GM18951 (cell line): ENCODE measurements at regions not wholly inside any gene's neighbourhood (a gene's known extent, or its start where the extent isn't known, plus 50 kb on each side); places are given as distances from the start of the nearest gene placed in this dataset.
"Not testable (repeated sequence)": the region's sequence is repeated elsewhere in the genome, so short reads cannot be mapped to it uniquely, and the experiment has no call there.

ENCODE experiments used
- POLR2A ChIP-seq: IDR thresholded peaks from 4 replicates; pipeline ENCODE4 v1.6.1; 2011; ENCODE audit warnings: mild to moderate bottlenecking; ENCODE audit not compliant: insufficient read length, insufficient read depth; ENCODE audit errors: extremely low read depth
- in situ Hi-C: fragments of 300-500 bp; cut with MboI; formaldehyde crosslinking; loops from one replicate; pipeline ENCODE4 v1.12.0; 2022; ENCODE audit warnings: low sequenced_read_pairs, mixed read lengths, inconsistent platforms; ENCODE audit not compliant: unreplicated experiment

DNA sequence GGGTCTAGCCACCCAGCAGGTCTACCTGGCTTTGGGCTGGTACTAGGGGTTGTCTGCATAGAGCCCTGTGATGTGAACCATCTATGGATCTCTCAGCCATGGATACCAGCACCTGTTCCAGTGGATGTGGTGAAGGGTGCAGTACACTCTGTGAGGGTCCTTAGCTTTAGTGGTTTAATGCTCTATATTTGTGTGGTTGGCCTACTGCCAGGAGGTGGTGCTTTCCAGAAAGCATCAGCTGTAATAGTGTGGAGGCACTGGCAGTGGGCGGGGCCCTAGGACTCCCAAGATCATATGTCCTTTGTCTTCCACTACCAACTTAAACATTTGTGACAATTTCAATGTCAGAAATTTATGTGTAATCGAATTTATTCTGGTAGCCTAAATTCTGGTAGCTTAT, 1065.1 kb downstream of the RPIA start:
- in situ Hi-C loops = not testable (repeated sequence)

DNA sequence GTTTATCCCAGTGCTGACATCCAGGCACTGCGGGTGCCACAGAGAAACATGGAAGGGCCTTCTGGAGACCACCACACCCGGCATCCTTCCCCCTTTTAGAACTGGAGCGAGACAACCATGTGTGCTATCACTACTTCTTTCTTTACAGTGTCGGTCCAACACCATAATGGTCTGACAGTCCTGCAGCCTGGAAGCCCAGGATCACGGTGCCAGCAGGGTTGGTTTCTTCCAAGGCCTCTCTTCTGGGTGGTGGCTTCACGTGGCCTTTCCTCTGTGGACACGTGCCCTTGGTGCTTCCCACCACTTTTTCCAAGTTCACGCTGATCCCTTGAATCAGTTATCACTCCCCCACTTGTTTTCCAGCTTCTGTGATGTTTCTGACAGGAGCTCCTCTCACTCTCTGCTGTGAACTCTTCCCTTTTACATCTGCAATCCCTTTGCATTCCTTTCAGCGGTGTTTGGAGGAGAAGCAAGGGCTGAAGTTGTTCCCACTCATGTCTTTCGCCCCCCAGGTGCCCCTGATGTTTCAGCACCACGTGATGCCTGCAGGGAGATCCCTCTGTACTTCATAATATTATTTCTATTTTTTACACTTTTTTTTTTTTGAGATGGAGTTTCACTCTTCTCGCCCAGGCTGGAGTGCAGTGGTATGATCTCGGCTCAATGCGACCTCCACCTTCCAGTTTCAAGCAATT, 1067.0 kb downstream of the RPIA start:
- in situ Hi-C loops = not testable (repeated sequence)

DNA sequence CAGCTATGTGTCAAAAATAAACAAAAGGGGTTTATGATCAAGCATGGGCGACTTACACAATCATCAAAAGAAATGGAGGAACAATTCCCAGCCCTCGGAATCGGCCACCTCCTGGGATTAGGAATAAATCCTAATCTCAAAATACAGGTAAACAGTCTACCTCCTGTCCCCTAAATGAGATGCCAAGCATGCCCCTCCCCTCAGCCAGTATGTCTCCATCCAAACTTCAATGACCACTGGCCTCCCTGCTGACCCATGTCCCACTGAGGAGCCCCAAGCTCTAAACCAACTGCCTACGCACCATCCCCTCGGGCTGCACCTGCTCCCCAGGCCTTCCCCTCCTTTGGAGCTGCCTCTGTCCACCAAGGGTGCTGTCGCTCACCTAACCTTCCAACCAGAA, 1069.3 kb downstream of the RPIA start:
- in situ Hi-C loops = not testable (repeated sequence)

DNA sequence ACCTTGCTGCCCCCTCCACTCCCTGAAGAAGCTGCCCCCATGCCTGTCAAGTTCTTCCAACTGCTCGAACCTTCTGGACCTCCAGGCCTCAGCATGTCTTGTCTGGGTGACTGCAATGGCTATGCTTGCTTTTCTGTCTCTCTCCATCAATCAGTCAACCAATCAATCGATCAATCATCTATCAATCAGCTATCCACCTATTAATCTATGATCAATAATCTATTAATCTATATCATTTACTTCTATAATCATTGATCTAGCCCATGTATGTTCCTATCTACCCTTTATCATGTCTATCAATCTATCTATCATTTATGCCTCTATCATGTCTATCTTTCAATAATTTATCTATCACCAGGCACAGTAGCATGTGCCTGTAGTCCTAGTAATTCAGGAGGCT, 1069.7 kb downstream of the RPIA start:
- in situ Hi-C loops = not testable (repeated sequence)

DNA sequence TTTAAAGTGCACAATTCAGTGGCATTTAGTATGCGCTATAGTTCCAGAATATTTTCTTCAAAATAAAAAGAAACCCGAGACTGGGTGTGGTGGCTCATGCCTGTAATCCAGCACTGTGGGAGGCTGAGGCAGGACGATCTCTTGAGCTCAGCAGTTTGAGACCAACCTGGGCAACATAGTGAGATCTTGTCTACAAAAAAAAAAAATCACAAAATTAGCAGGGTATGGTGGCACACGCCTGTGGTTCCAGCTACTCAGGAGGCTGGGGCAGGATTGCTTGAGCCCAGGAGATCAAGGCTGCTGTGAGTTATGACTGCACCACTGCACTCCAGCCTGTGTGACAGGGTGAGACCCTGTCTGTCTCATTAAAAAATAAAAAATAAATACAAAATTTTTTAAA, 1070.4 kb downstream of the RPIA start:
- in situ Hi-C loops = not testable (repeated sequence)

DNA sequence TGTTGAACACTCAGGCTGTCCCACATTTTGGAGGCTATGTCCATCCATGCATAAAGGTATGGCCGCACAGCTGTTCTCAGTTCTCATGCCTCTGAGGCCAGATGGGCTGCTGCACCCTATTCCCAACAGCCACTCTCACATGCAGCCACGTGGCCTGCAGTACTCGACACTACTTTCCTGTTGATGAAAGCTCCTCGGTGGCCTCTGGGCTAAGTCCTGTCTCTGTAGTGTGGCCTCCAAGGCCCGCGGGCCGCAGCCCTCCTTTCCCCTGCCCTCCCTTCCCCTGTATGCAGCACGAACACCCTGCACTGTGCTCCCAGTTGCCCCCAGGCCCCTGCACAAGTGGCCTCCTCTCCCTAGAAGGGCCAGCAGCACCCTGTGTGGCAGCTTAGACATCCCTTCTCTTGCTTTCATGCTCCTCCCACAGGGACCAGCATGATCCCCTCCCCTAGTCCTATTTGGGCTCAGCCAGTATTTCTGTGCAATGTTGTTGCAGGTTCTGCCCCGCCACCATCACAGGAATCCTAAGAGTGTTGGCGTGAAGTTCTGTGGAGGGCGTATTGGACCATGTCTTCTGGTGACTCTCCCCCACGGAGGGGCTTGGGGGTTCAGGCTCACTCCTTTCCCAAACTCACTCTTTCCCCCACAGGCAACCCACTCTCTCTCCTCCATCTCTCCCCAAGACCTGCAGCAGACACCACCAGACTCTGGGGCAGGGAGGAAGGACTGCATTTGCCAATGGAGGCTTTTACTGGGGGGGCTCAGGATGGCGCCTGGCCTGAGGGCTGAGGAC, 1071.2 kb downstream of the RPIA start:
- in situ Hi-C loops = not testable (repeated sequence)

DNA sequence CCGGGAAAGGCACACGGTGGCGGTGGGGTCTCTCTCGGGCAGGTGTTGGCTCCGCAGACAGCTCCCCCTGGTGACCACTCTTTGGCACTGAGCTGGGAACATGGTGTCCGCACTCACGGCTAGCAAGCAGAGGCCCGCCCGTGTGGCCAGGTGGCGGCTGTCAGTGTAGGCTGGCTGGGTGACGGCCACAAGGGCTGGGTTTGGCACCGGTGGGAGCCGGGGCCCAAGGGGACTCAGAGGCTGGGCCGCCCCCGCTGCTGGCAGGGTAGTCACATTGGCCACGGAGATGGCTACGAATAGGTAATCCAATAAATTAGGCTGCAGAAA, 1071.7 kb downstream of the RPIA start:
- in situ Hi-C loops = no loop called here
- no peak for TF ChIP-seq POLR2A

DNA sequence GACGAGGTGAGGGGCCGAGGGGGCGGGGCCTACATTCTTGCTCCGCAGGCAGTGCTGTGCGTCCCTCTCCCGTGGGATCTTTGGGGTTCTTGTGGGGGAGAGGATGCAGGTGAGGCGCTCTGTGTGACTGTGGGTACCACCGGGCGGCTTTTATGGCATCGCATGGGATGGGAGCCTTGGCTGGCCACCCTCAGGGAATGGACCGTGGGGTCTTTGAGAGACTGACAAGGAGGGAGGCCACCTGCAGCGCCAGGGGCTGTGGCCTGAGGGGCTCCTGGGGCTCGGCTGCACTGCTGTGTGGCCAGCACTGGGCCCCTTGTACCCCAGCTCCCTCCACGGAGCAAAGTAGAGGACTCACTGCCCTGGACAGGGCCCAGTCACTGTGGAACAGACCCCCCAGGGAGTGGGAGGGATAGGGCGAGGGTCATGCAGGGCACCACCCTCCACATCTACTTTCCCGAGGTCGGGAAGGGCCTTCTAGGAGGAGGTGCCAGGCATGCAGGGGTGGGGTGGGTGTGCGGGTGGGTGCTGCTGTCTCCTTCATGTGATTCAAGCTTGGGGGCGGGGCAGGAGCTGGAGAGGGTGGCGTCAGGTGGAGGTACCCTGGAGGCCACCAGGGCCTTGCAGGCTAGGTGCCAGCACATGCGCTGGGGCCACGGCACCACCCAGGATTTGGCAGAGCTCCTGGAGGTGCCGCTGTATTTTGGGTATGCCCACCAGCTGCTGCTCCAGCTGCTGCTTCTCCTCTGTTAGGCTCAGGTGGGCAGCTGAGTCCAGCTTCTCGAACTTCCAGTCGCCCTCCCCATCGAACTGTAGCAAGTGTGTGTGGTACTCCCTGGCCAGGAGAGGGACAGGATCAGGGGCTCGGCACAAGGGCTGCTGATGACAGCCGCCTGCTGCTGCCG, 1072.4 kb downstream of the RPIA start:
- no peak for TF ChIP-seq POLR2A
- in situ Hi-C loops = no loop called here

DNA sequence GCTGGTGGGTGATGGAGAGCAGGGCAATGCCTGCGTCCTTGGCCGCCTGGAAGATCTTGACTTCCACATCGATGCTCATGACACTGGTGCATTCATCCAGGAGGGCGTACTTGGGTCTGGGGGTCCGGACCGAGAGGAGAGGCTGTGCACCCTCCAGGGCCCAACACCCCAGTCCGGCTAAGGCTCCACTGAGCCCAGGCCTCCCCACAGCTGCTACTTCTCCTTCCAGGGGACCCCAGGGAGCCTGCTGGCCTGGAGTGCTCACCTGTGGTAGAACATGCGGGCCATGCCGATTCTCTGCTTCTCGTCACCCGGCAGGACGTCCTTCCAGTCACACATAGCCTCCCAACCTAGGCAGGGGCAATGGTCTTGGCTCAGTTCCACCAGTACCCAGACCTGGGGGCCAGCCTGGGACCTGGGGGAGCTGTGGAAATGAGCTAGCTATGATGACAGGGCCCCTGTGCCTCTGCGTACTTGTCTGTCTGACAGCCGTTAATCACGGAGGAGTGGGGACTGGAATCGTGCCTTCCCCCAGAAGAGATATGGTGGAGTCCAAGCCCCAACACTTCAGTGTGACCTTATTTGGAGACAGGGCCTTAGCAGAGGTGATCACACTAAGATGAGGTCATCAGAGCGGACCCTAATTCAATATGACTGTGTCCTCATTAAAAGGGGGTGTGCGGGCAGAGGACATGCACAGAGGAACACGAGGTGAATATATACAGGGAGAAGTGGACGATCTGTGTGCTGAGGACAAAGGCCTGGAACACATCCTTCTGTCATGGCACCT, 1073.3 kb downstream of the RPIA start:
- in situ Hi-C loops = not testable (repeated sequence)

DNA sequence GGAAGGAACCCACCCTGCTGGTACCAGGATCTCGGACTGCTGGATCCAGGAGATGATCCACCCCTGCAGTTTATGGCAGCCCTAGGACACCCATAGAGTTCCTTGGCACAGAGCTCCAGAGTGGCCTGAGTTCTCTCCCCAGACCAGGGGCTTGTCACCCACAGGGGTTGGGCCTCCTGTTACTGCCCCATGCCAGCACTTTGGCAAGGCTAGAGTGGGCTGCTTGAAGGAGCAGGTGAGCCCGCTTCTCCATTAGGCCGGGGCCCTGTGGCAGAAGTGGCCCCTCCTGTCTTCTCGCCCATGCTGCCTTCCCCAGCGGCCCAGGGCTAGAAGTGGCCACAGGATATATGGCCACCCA, 1073.9 kb downstream of the RPIA start:
- in situ Hi-C loops = not testable (repeated sequence)

DNA sequence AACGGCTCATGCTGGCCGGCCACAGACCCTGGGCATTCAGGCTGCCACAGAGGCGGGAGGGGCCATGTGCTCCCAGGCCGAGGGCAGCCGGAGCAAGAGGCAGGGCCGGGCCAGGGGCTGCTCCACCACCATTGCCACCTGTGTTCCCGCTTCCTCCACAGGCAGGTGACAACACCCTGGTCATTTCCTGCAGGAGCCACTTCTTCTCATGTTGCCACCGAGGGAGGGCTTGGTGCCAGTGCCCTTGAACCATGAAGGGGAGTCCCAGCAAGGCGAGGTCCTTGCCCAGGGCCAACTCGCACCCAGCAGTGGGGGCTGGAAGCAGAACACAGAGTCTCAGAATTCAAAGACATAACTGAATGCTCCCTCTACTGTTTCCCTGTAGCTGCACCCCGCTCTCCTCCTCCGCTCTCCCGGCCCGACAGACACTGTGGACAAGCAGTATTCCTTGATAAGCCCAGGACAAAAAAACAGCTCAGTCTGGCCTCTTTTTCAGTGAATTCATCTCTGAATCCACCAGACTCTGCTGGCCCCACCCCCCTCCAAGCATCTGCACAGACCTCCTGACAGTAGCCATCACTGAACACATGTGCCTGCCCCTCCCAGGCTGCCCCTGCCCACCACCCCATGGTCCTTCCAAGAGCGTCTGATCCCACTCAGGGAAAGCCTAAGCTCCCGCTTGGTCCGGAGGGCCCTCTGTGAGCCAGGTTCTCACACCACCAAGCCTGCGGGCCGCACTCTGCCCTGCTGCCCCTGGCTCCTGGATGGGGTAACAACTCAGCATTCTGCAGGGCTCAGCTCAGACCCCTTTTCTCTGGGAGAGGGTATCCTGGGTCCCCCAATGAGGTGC, 1074.9 kb downstream of the RPIA start:
- in situ Hi-C loops = not testable (repeated sequence)

DNA sequence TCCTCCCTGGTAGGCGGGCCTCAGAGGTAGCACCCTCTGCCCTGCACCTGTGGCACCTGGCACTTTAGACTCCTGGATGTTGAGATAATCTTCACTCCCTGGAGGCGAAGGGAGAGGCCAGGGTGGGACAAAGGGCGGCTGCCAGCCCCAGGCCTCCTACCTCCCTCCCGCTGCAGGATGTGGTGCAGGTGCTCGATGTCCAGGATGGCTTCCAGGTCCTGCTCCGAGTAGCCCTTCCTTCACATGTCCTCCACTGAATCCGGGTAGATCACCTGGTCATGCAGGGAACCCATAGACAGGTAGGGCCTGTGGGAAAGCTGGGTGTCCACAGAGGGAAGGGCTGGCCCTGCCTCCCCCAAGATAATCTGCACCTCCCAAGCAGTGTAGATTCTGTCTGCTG, 1075.6 kb downstream of the RPIA start:
- in situ Hi-C loops = not testable (repeated sequence)
